ENCODE measurements at regions not wholly inside any gene's neighbourhood (a gene's known extent, or its start where the extent isn't known, plus 50 kb on each side); places are given as distances from the start of the nearest gene placed in this dataset.

DNA sequence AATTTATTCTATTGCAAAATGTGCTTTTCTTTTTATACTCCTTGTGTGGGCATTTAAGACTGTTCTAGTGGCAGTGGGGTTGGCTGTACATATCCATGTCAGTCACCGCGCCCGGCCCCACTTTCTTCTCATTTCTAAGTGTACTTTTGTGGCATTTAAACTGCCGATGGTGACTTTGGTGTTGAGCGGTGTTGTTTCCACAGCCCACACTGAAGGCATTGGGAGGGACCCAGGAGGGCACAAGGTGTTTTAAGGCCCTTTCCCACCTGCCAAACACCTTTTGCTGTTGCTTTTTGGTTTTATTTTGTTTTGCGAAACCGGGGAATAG is 369.7 kb downstream of the MTX2 start:
- BruUV-seq (replicated peaks), result no TSS peak
- Histone ChIP-seq H3K9me3 (ENCODE audit: low read depth, low read length, poor library complexity, severe bottlenecking) (no peaks in the 10 kb centered on the region), H3K36me3 (ENCODE audit: insufficient read depth, low read length, poor library complexity, severe bottlenecking) (no peaks in the 10 kb centered on the region), H3K4me1 (ENCODE audit: insufficient read depth, low read length, poor library complexity, severe bottlenecking) (peaks cover 42% of the 10 kb centered on the region), H3K27me3 (replicated peaks; ENCODE audit: insufficient read depth, low read depth, low read length, poor library complexity) (no peaks in the 10 kb centered on the region), H3K27ac (ENCODE audit: low read depth, low read length, poor library complexity, severe bottlenecking) (no peak overlapping the region), H3K4me3 (ENCODE audit: low read depth, low read length, poor library complexity, severe bottlenecking) (no peak overlapping the region)
- ChIA-PET CTCF (interaction anchor here (0.7 to 2.9 kb wide), 3 partner anchors 22 to 184 kb away, joined by 3 to 11 read pairs (median 9); no protein-coding TSS in a partner anchor), POLR2A (ENCODE audit: low non-redundant PET) (no interaction called here)
- no peak for DNase-seq (ENCODE audit: low spot score)
- intact Hi-C loops (cut with micrococcal nuclease; ENCODE audit: unreplicated experiment), result loop anchor here (2.0 to 5.0 kb wide), 4 partner anchors 87 to 512 kb away; no protein-coding TSS in a partner anchor
- TF ChIP-seq EZH2 (IDR thresholded peaks at IDR 0.05; ENCODE audit: borderline replicate concordance, low read depth, low read length, poor library complexity, severe bottlenecking), result no peak
- TF ChIP-seq, protein P1, sequence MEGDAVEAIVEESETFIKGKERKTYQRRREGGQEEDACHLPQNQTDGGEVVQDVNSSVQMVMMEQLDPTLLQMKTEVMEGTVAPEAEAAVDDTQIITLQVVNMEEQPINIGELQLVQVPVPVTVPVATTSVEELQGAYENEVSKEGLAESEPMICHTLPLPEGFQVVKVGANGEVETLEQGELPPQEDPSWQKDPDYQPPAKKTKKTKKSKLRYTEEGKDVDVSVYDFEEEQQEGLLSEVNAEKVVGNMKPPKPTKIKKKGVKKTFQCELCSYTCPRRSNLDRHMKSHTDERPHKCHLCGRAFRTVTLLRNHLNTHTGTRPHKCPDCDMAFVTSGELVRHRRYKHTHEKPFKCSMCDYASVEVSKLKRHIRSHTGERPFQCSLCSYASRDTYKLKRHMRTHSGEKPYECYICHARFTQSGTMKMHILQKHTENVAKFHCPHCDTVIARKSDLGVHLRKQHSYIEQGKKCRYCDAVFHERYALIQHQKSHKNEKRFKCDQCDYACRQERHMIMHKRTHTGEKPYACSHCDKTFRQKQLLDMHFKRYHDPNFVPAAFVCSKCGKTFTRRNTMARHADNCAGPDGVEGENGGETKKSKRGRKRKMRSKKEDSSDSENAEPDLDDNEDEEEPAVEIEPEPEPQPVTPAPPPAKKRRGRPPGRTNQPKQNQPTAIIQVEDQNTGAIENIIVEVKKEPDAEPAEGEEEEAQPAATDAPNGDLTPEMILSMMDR (conservative IDR thresholded peaks at IDR 0.05; ENCODE audit: low read depth, low read length), result no peak

DNA sequence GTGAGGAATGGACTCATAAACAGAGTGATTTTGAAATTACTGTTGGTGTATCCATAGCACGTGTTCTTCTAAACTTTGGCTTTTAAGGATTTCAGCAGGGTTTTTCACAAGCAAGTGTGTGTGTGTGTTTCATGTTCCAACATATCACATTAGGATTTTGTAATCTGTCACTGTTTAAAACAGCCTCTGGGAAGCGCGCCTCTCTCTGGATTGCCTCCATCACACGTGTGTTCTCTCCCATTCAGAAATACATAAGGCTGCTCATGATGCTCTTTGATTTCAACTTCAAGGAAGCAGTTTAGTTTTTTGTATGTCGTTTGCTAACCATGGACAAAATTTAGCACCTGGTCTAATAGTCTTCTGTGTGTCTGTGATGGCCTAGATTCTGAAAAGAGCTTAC is 370.4 kb downstream of the MTX2 start:
- no peak for TF ChIP-seq EZH2 (IDR thresholded peaks at IDR 0.05; ENCODE audit: borderline replicate concordance, low read depth, low read length, poor library complexity, severe bottlenecking)
- TF ChIP-seq, protein P1 (conservative IDR thresholded peaks at IDR 0.05; ENCODE audit: low read depth, low read length), result peak; percentile 19; the same call in 1 of the 2 replicates
- Histone ChIP-seq H3K27ac (ENCODE audit: low read depth, low read length, poor library complexity, severe bottlenecking) (no peak overlapping the region), H3K4me1 (ENCODE audit: insufficient read depth, low read length, poor library complexity, severe bottlenecking) (peaks cover 40% of the 10 kb centered on the region), H3K4me3 (ENCODE audit: low read depth, low read length, poor library complexity, severe bottlenecking) (no peak overlapping the region), H3K27me3 (replicated peaks; ENCODE audit: insufficient read depth, low read depth, low read length, poor library complexity) (no peaks in the 10 kb centered on the region), H3K9me3 (ENCODE audit: low read depth, low read length, poor library complexity, severe bottlenecking) (no peaks in the 10 kb centered on the region), H3K36me3 (ENCODE audit: insufficient read depth, low read length, poor library complexity, severe bottlenecking) (no peaks in the 10 kb centered on the region)
- ChIA-PET CTCF (interaction anchor here (0.6 kb wide), 1 partner anchor 500 kb away, joined by 3 read pairs; no protein-coding TSS in a partner anchor), POLR2A (ENCODE audit: low non-redundant PET) (no interaction called here)
- no TSS peak for BruUV-seq (replicated peaks)
- DNase-seq (ENCODE audit: low spot score), result no peak
- intact Hi-C loops (cut with micrococcal nuclease; ENCODE audit: unreplicated experiment), result loop anchor here (2.0 to 5.0 kb wide), 4 partner anchors 87 to 513 kb away; no protein-coding TSS in a partner anchor

DNA sequence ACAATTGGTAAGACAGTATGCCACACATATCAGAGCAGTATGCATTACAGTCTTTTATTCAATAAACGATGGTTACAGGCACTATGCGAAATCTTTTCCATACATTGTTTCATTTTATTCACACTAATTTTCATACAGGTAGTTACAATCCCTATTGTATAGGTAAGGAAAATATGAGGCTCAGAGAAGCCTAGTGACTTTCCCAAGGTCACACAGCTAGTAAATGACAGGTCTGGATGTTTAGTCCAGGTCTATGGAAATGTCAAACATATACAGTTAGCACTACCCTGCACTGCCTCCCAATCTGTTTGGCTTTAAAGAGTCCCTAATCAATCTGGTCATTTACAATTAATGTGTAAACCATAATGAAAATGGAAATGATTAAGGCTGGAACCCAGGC is 372.2 kb downstream of the MTX2 start:
- Histone ChIP-seq H3K9me3 (ENCODE audit: low read depth, low read length, poor library complexity, severe bottlenecking) (no peaks in the 10 kb centered on the region), H3K36me3 (ENCODE audit: insufficient read depth, low read length, poor library complexity, severe bottlenecking) (no peaks in the 10 kb centered on the region), H3K27me3 (replicated peaks; ENCODE audit: insufficient read depth, low read depth, low read length, poor library complexity) (no peaks in the 10 kb centered on the region), H3K4me3 (ENCODE audit: low read depth, low read length, poor library complexity, severe bottlenecking) (no peak overlapping the region), H3K4me1 (ENCODE audit: insufficient read depth, low read length, poor library complexity, severe bottlenecking) (peaks cover 26% of the 10 kb centered on the region), H3K27ac (ENCODE audit: low read depth, low read length, poor library complexity, severe bottlenecking) (no peak overlapping the region)
- no TSS peak for BruUV-seq (replicated peaks)
- TF ChIP-seq, protein P1 (conservative IDR thresholded peaks at IDR 0.05; ENCODE audit: low read depth, low read length), result no peak
- no peak for TF ChIP-seq EZH2 (IDR thresholded peaks at IDR 0.05; ENCODE audit: borderline replicate concordance, low read depth, low read length, poor library complexity, severe bottlenecking)
- intact Hi-C loops (cut with micrococcal nuclease; ENCODE audit: unreplicated experiment), result no loop called here
- ChIA-PET CTCF (no interaction called here), POLR2A (ENCODE audit: low non-redundant PET) (no interaction called here)
- DNase-seq (ENCODE audit: low spot score), result no peak
